HL-60 (cell line): ENCODE measurements at regions not wholly inside any gene's neighbourhood (a gene's known extent, or its start where the extent isn't known, plus 50 kb on each side); places are given as distances from the start of the nearest gene placed in this dataset.

Experiments
- DNase-seq, 2 experiments: peaks; one replicate each; pipeline ENCODE4 v3.0.0-alpha.2; 2010 to 2020; ENCODE audit warnings: low read depth in 1 of 2, low spot score in 1 of 2
- H3K27ac ChIP-seq: fragments of 250-450 bp; sonication (Bioruptor Pico); replicated peaks from 2 replicates; pipeline ENCODE4 v1.5.1; 2020; ENCODE audit warnings: mild to moderate bottlenecking, moderate library complexity
- H3K27me3 ChIP-seq: fragments of 250-450 bp; sonication (Bioruptor Pico); 2 replicates; pipeline ENCODE4 v1.5.1; 2021; ENCODE audit warnings: mild to moderate bottlenecking, moderate library complexity; ENCODE audit not compliant: insufficient read depth, poor library complexity, severe bottlenecking
- H3K4me3 ChIP-seq: replicated peaks from 2 replicates; pipeline ENCODE4 v1.5.1; 2011; ENCODE audit warnings: mild to moderate bottlenecking, control low read depth, low read length; ENCODE audit not compliant: insufficient read depth
- GABPA ChIP-seq: IDR thresholded peaks from 2 replicates; pipeline ENCODE4 v1.6.1; 2012; ENCODE audit warnings: low read depth
- POLR2AphosphoS5 ChIP-seq: IDR thresholded peaks from 2 replicates; pipeline ENCODE4 v1.6.1; 2012; ENCODE audit warnings: low read depth
- REST ChIP-seq: IDR thresholded peaks from 2 replicates; pipeline ENCODE4 v1.6.1; 2012; ENCODE audit warnings: low read depth; ENCODE audit not compliant: insufficient replicate concordance
- SPI1 ChIP-seq: IDR thresholded peaks from 2 replicates; pipeline ENCODE4 v1.6.1; 2012; ENCODE audit warnings: low read depth, mild to moderate bottlenecking, borderline replicate concordance
- TF ChIP-seq, protein P1 (sequence below): IDR thresholded peaks from one replicate; pipeline ENCODE4 v1.5.1; 2011; ENCODE audit warnings: low read length, control low read depth, inconsistent platforms; ENCODE audit not compliant: insufficient read depth

GRCh38 chr7:96861-97260 is 95.5 kb upstream of the FAM20C start:
- H3K4me3 ChIP-seq: no peak overlapping the region
- DNase-seq: no peak
- TF ChIP-seq REST (no peak), SPI1 (no peak)
- TF ChIP-seq, protein P1, sequence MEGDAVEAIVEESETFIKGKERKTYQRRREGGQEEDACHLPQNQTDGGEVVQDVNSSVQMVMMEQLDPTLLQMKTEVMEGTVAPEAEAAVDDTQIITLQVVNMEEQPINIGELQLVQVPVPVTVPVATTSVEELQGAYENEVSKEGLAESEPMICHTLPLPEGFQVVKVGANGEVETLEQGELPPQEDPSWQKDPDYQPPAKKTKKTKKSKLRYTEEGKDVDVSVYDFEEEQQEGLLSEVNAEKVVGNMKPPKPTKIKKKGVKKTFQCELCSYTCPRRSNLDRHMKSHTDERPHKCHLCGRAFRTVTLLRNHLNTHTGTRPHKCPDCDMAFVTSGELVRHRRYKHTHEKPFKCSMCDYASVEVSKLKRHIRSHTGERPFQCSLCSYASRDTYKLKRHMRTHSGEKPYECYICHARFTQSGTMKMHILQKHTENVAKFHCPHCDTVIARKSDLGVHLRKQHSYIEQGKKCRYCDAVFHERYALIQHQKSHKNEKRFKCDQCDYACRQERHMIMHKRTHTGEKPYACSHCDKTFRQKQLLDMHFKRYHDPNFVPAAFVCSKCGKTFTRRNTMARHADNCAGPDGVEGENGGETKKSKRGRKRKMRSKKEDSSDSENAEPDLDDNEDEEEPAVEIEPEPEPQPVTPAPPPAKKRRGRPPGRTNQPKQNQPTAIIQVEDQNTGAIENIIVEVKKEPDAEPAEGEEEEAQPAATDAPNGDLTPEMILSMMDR: no peak
- no peaks in the 10 kb centered on the region for H3K27me3 ChIP-seq
- no peak overlapping the region for H3K27ac ChIP-seq

- no peak for DNase-seq
- Histone ChIP-seq H3K27ac (no peak overlapping the region), H3K27me3 (no peaks in the 10 kb centered on the region), H3K4me3 (no peak overlapping the region)
- no peak for TF ChIP-seq GABPA
- no peak for TF ChIP-seq POLR2AphosphoS5
- TF ChIP-seq, protein P1: no peak
- no peak for TF ChIP-seq REST
- TF ChIP-seq SPI1: no peak
Observed at GRCh38 chr7:97310-97841, 95.0 kb upstream of the FAM20C start.

DNA sequence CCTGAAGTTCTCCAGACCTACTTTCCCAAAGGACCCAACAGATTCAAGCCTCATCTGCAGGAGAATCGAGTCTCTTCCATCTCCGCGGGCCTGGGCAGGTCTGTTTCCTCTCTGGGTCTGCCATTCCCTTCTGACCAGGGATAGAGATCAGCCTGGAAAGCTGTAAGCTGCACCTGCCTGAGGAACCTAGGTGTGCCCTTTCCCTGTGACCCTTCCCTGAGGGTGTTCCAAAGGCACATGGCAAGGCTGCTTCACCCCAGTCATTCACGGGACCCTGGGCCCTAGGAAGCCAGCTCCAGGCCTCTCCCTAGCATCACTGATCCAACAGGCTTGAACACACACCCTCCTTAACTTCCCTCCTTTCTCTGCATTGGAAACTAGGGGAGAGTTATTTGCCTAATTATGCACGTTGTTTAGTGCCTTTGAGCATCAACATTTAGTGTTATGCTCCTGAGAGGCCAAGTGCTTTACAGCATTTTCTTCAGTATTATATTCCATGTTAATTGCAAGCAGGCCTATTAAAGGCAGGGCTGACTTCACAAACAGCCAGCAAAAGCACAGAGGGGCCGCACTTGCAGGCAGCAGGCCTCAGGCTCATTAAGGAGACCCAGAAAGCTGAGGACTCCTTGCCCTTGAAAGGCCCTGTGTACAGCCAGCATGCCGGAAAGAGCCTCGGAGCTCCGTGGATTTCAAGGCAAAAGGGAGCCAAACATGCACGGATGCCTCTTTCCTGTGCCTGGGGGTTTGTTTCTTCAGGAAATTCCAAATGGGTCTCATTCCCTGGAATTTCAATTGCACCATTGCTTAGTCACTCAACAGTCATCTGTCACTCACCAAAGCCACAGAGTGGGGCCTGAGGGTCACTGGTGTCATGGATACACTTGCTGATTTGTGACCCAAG is 91.0 kb upstream of the FAM20C start:
- DNase-seq: no peak
- TF ChIP-seq, protein P1: no peak
- TF ChIP-seq REST: no peak
- no peak for TF ChIP-seq GABPA
- TF ChIP-seq POLR2AphosphoS5: no peak
- TF ChIP-seq SPI1: no peak
- Histone ChIP-seq H3K27ac (no peak overlapping the region), H3K27me3 (no peaks in the 10 kb centered on the region), H3K4me3 (no peak overlapping the region)
